ENCODE measurements at regions not wholly inside any gene's neighbourhood (a gene's known extent, or its start where the extent isn't known, plus 50 kb on each side); places are given as distances from the start of the nearest gene placed in this dataset.

DNA sequence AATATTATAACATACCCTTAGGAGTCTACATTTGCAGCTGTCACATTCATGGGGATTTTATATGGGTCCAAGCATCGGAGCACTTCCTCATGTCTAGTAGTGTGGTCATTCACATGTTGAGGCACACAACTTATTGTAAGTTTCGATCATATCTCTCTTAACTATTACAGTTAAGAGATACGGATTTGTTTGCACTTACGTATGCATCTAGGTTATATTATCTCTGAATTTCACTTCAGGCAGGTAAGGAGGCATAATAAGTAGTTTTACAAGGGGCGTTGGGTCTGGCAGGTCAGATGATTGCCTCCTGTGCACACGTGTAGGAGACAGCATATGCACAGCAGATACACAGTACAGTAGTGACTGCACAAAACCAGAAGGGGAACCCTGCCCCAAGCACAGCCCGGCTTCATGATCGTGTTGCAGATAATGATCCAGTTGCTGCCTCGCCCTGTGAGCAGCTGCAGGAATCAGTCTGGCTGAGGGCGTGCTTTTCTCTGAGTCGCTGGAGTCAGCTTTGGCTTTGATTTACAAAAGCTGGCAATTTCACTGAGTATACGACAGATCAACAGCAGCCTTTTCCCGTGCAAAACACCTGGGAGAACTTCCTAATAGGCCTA is 302.9 kb upstream of the GATB start:
- Histone ChIP-seq H3K27me3 (no peaks in the 10 kb centered on the region), H4K20me1 (ENCODE audit: low read depth) (no peaks in the 10 kb centered on the region), H3K9ac (no peak overlapping the region), H3K4me1 (no peaks in the 10 kb centered on the region), H3K36me3 (no peaks in the 10 kb centered on the region), H3K4me2 (no peak overlapping the region), H3K79me2 (ENCODE audit: low read depth) (no peaks in the 10 kb centered on the region), H3K4me3 (no peak overlapping the region), H3F3A (ENCODE audit: low read depth) (no peaks in the 10 kb centered on the region), H2AFZ (replicated peaks) (no peak overlapping the region), H3K27ac (no peak overlapping the region), H3K9me3 (ENCODE audit: low read depth) (no peaks in the 10 kb centered on the region)
- no peaks in the 10 kb centered on the region for H3K9me3 Mint-ChIP-seq
- H3K4me1 Mint-ChIP-seq, result no peaks in the 10 kb centered on the region
- no peak for DNase-seq (ENCODE audit: low spot score)
- H3K27me3 Mint-ChIP-seq (ENCODE audit: insufficient read depth, low read depth), result peaks cover under 1% of the 10 kb centered on the region
- TF ChIP-seq, protein P1, sequence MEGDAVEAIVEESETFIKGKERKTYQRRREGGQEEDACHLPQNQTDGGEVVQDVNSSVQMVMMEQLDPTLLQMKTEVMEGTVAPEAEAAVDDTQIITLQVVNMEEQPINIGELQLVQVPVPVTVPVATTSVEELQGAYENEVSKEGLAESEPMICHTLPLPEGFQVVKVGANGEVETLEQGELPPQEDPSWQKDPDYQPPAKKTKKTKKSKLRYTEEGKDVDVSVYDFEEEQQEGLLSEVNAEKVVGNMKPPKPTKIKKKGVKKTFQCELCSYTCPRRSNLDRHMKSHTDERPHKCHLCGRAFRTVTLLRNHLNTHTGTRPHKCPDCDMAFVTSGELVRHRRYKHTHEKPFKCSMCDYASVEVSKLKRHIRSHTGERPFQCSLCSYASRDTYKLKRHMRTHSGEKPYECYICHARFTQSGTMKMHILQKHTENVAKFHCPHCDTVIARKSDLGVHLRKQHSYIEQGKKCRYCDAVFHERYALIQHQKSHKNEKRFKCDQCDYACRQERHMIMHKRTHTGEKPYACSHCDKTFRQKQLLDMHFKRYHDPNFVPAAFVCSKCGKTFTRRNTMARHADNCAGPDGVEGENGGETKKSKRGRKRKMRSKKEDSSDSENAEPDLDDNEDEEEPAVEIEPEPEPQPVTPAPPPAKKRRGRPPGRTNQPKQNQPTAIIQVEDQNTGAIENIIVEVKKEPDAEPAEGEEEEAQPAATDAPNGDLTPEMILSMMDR (IDR thresholded peaks at IDR 0.05), result no peak
- TF ChIP-seq EZH2 (IDR thresholded peaks at IDR 0.05) (no peak), EZH2phosphoT487 (IDR thresholded peaks at IDR 0.05) (no peak)
- no peak overlapping the region for H3K27ac Mint-ChIP-seq
- H3K36me3 Mint-ChIP-seq, result no peaks in the 10 kb centered on the region
- H3K4me3 Mint-ChIP-seq, result no peak overlapping the region

GRCh38 chr4:152062936-152063620 is 302.3 kb upstream of the GATB start:
- Histone ChIP-seq H3K79me2 (ENCODE audit: low read depth) (no peaks in the 10 kb centered on the region), H3K36me3 (no peaks in the 10 kb centered on the region), H3K9me3 (ENCODE audit: low read depth) (no peaks in the 10 kb centered on the region), H3K27me3 (no peaks in the 10 kb centered on the region), H3K4me3 (no peak overlapping the region), H3K4me1 (no peaks in the 10 kb centered on the region), H3K4me2 (no peak overlapping the region), H3K9ac (no peak overlapping the region), H3F3A (ENCODE audit: low read depth) (no peaks in the 10 kb centered on the region), H2AFZ (replicated peaks) (no peak overlapping the region), H3K27ac (no peak overlapping the region), H4K20me1 (ENCODE audit: low read depth) (no peaks in the 10 kb centered on the region)
- H3K27me3 Mint-ChIP-seq (ENCODE audit: insufficient read depth, low read depth), result peaks cover 2% of the 10 kb centered on the region
- H3K9me3 Mint-ChIP-seq, result peaks cover 4% of the 10 kb centered on the region
- DNase-seq (ENCODE audit: low spot score), result no peak
- no peaks in the 10 kb centered on the region for H3K4me1 Mint-ChIP-seq
- TF ChIP-seq EZH2phosphoT487 (IDR thresholded peaks at IDR 0.05), result no peak
- no peak for TF ChIP-seq EZH2 (IDR thresholded peaks at IDR 0.05)
- TF ChIP-seq, protein P1 (IDR thresholded peaks at IDR 0.05), result no peak
- H3K27ac Mint-ChIP-seq, result no peak overlapping the region
- no peak overlapping the region for H3K4me3 Mint-ChIP-seq
- no peaks in the 10 kb centered on the region for H3K36me3 Mint-ChIP-seq

DNA sequence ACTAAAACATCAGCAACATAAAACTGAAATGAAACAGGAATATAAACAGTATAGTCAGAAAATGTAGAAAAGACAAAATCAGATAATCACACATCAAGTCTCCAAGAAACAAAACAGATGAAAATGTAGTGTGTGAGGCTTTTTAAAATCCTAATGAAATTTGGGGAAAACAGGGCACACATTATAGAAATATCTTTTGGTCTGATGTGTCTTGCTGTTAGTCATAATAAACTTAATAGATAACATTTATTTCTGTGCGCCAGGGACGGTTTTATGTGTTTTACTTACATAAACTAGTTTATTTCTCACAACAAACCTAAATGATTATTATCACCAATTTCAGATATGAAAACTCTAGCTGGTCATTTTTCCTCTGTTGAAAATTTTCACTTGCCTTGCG is 293.9 kb upstream of the GATB start:
- no peak overlapping the region for H3K9ac ChIP-seq
- H3K4me2 ChIP-seq, result no peak overlapping the region
- DNase-seq (ENCODE audit: low spot score), result no peak
- H2AFZ ChIP-seq (replicated peaks), result no peak overlapping the region
- no peaks in the 10 kb centered on the region for H3K36me3 Mint-ChIP-seq
- peaks cover 14% of the 10 kb centered on the region for H3K9me3 ChIP-seq (ENCODE audit: low read depth)
- H3K27me3 ChIP-seq, result no peaks in the 10 kb centered on the region
- no peaks in the 10 kb centered on the region for H3K79me2 ChIP-seq (ENCODE audit: low read depth)
- no peak overlapping the region for H3K4me3 ChIP-seq
- no peaks in the 10 kb centered on the region for H3K36me3 ChIP-seq
- no peaks in the 10 kb centered on the region for H4K20me1 ChIP-seq (ENCODE audit: low read depth)
- H3K4me3 Mint-ChIP-seq, result no peak overlapping the region
- H3K27me3 Mint-ChIP-seq (ENCODE audit: insufficient read depth, low read depth), result peaks cover 10% of the 10 kb centered on the region
- no peaks in the 10 kb centered on the region for H3F3A ChIP-seq (ENCODE audit: low read depth)
- no peaks in the 10 kb centered on the region for H3K4me1 Mint-ChIP-seq
- no peak overlapping the region for H3K27ac Mint-ChIP-seq
- H3K9me3 Mint-ChIP-seq, result peaks cover 20% of the 10 kb centered on the region
- TF ChIP-seq, protein P1 (IDR thresholded peaks at IDR 0.05), result no peak
- TF ChIP-seq EZH2phosphoT487 (IDR thresholded peaks at IDR 0.05), result no peak
- TF ChIP-seq EZH2 (IDR thresholded peaks at IDR 0.05), result no peak
- H3K27ac ChIP-seq, result no peak overlapping the region
- no peaks in the 10 kb centered on the region for H3K4me1 ChIP-seq
